CD8-positive, alpha-beta memory T cell (primary cell): ENCODE measurements at regions not wholly inside any gene's neighbourhood (a gene's known extent, or its start where the extent isn't known, plus 50 kb on each side); places are given as distances from the start of the nearest gene placed in this dataset.

Experiments used
- CTCF ChIA-PET: fragments of 350-600 bp; sonication (Branson Sonifier 250); formaldehyde crosslinking; loops from one replicate; lab custom pipeline; 2021; ENCODE audit warnings: antibody characterized with exemption; lab: Charles Lee
- POLR2A ChIA-PET: fragments of 350-600 bp; sonication (Branson Sonifier 250); formaldehyde crosslinking; loops from one replicate; lab custom pipeline; 2021; ENCODE audit warnings: antibody characterized with exemption; lab: Charles Lee
- DNase-seq, 5 donors: peaks; one replicate each; pipeline versions ENCODE4 v3.0.0 to v3.0.0-alpha.2; 2020 to 2022; ENCODE audit warnings: mixed read lengths in 1 of 5
- H3K27ac ChIP-seq: one replicate; pipeline ENCODE4 v1.7.0; 2013; ENCODE audit warnings: low read depth, mild to moderate bottlenecking, low read length, moderate library complexity
- H3K27me3 ChIP-seq: 2 replicates; pipeline ENCODE4 v1.7.0; 2013; ENCODE audit warnings: low read length, mild to moderate bottlenecking; ENCODE audit not compliant: insufficient read depth, poor library complexity, severe bottlenecking
- H3K36me3 ChIP-seq: 2 replicates; pipeline ENCODE4 v1.7.0; 2013; ENCODE audit warnings: mild to moderate bottlenecking, low read length, moderate library complexity; ENCODE audit not compliant: insufficient read depth
- H3K4me1 ChIP-seq: 2 replicates; pipeline ENCODE4 v1.7.0; 2013; ENCODE audit warnings: mild to moderate bottlenecking, low read length, moderate library complexity; ENCODE audit not compliant: insufficient read depth
- H3K4me3 ChIP-seq: 2 replicates; pipeline ENCODE4 v1.7.0; 2013; ENCODE audit warnings: mild to moderate bottlenecking, low read length
- H3K9me3 ChIP-seq: 2 replicates; pipeline ENCODE4 v1.7.0; 2013; ENCODE audit warnings: mild to moderate bottlenecking, low read length
- H3K27ac Mint-ChIP-seq, 8 donors: one replicate each; pipeline ENCODE4 v1.8.0; 2020 to 2021; ENCODE audit warnings: mixed read lengths in 8 of 8, mild to moderate bottlenecking in 6 of 8, inconsistent platforms in 3 of 8, moderate library complexity in 3 of 8
- H3K27me3 Mint-ChIP-seq, 2 donors: one replicate each; pipeline ENCODE4 v1.8.0; 2020 to 2021; ENCODE audit warnings: mixed read lengths in 2 of 2, mild to moderate bottlenecking in 1 of 2, moderate library complexity in 1 of 2
- H3K36me3 Mint-ChIP-seq, 3 donors: one replicate each; pipeline ENCODE4 v1.8.0; 2020 to 2021; ENCODE audit warnings: mixed read lengths in 3 of 3, inconsistent platforms in 1 of 3, mild to moderate bottlenecking in 1 of 3
- H3K4me1 Mint-ChIP-seq, 3 donors: one replicate each; pipeline ENCODE4 v1.8.0; 2020 to 2021; ENCODE audit warnings: mixed read lengths in 3 of 3, inconsistent platforms in 1 of 3, mild to moderate bottlenecking in 1 of 3
- H3K4me3 Mint-ChIP-seq, 7 donors: one replicate each; pipeline ENCODE4 v1.8.0; 2020 to 2021; ENCODE audit warnings: mixed read lengths in 7 of 7, mild to moderate bottlenecking in 6 of 7, moderate library complexity in 4 of 7, inconsistent platforms in 2 of 7
- H3K9me3 Mint-ChIP-seq, 5 donors: one replicate each; pipeline ENCODE4 v1.8.0; 2020 to 2022; ENCODE audit warnings: mixed read lengths in 5 of 5, mild to moderate bottlenecking in 3 of 5, moderate library complexity in 2 of 5, inconsistent platforms in 1 of 5

- Histone ChIP-seq H3K27me3 (no peaks in the 10 kb centered on the region), H3K27ac (no peak overlapping the region), H3K36me3 (no peaks in the 10 kb centered on the region), H3K4me3 (no peak overlapping the region), H3K9me3 (no peaks in the 10 kb centered on the region), H3K4me1 (no peaks in the 10 kb centered on the region)
- POLR2A ChIA-PET = no interaction called here
- Mint-ChIP-seq H3K4me1 (peaks cover 0 to 9% (median 6%) of the 10 kb centered on the region in 3 donors), H3K36me3 (peaks cover 0 to 2% (median 0%) of the 10 kb centered on the region in 3 donors), H3K27me3 (peaks cover 6 to 14% of the 10 kb centered on the region in 2 donors), H3K27ac (no peak overlapping the region), H3K4me3 (no peak overlapping the region), H3K9me3 (no peaks in the 10 kb centered on the region)
- CTCF ChIA-PET = interaction anchor here (0.9 kb wide), 1 partner anchor 18 kb away, joined by 3 read pairs; no protein-coding TSS in a partner anchor
- DNase-seq = no peak
Measured at GRCh38 chr7:106402898-106403297, 118.1 kb upstream of the NAMPT start.

- no peak overlapping the region for H3K27ac ChIP-seq
- H3K4me1 ChIP-seq = no peaks in the 10 kb centered on the region
- ChIA-PET POLR2A (no interaction called here), CTCF (interaction anchor here (1.8 kb wide), 1 partner anchor 224 kb away, joined by 4 read pairs; no protein-coding TSS in a partner anchor)
- no peaks in the 10 kb centered on the region for H3K36me3 ChIP-seq
- H3K36me3 Mint-ChIP-seq = peaks cover 0 to 2% (median 0%) of the 10 kb centered on the region in 3 donors
- no peak for DNase-seq
- H3K27ac Mint-ChIP-seq = no peak overlapping the region
- H3K27me3 Mint-ChIP-seq = peaks cover 8 to 22% of the 10 kb centered on the region in 2 donors
- H3K27me3 ChIP-seq = no peaks in the 10 kb centered on the region
- no peak overlapping the region for H3K4me3 Mint-ChIP-seq
- no peaks in the 10 kb centered on the region for H3K9me3 ChIP-seq
- H3K9me3 Mint-ChIP-seq = no peaks in the 10 kb centered on the region
- H3K4me1 Mint-ChIP-seq = peaks cover 0 to 7% (median 4%) of the 10 kb centered on the region in 3 donors
- H3K4me3 ChIP-seq = no peak overlapping the region
Measured at GRCh38 chr7:106400923-106401322, 116.1 kb upstream of the NAMPT start.

GRCh38 chr7:106398786-106399185 lies 114.0 kb upstream of the NAMPT start:
- no peak overlapping the region for H3K27ac ChIP-seq
- H3K36me3 ChIP-seq = no peaks in the 10 kb centered on the region
- H3K9me3 ChIP-seq = no peaks in the 10 kb centered on the region
- CTCF ChIA-PET = no interaction called here
- Mint-ChIP-seq H3K9me3 (no peaks in the 10 kb centered on the region), H3K27ac (no peak overlapping the region), H3K4me1 (no peaks in the 10 kb centered on the region), H3K27me3 (peaks cover 10 to 44% of the 10 kb centered on the region in 2 donors), H3K36me3 (no peaks in the 10 kb centered on the region), H3K4me3 (no peak overlapping the region)
- POLR2A ChIA-PET = no interaction called here
- no peak for DNase-seq
- H3K4me3 ChIP-seq = no peak overlapping the region
- no peaks in the 10 kb centered on the region for H3K27me3 ChIP-seq
- no peaks in the 10 kb centered on the region for H3K4me1 ChIP-seq

- ChIA-PET POLR2A (no interaction called here), CTCF (no interaction called here)
- H3K36me3 Mint-ChIP-seq = no peaks in the 10 kb centered on the region
- Histone ChIP-seq H3K4me3 (no peak overlapping the region), H3K36me3 (no peaks in the 10 kb centered on the region), H3K4me1 (no peaks in the 10 kb centered on the region), H3K27ac (no peak overlapping the region), H3K27me3 (no peaks in the 10 kb centered on the region), H3K9me3 (no peaks in the 10 kb centered on the region)
- H3K4me1 Mint-ChIP-seq = no peaks in the 10 kb centered on the region
- no peak overlapping the region for H3K27ac Mint-ChIP-seq
- no peak for DNase-seq
- no peaks in the 10 kb centered on the region for H3K9me3 Mint-ChIP-seq
- no peak overlapping the region for H3K4me3 Mint-ChIP-seq
- peaks cover 10 to 45% of the 10 kb centered on the region in 2 donors for H3K27me3 Mint-ChIP-seq
Measured at GRCh38 chr7:106397994-106398393, 113.2 kb upstream of the NAMPT start.

GRCh38 chr7:106394526-106394925 lies 109.7 kb upstream of the NAMPT start:
- ChIA-PET POLR2A (no interaction called here), CTCF (no interaction called here)
- Histone ChIP-seq H3K27me3 (no peaks in the 10 kb centered on the region), H3K36me3 (no peaks in the 10 kb centered on the region), H3K27ac (no peak overlapping the region), H3K9me3 (no peaks in the 10 kb centered on the region), H3K4me3 (no peak overlapping the region), H3K4me1 (no peaks in the 10 kb centered on the region)
- Mint-ChIP-seq H3K9me3 (no peaks in the 10 kb centered on the region), H3K4me3 (no peak overlapping the region), H3K27me3 (peaks cover 11 to 47% of the 10 kb centered on the region in 2 donors), H3K36me3 (no peaks in the 10 kb centered on the region), H3K27ac (no peak overlapping the region), H3K4me1 (no peaks in the 10 kb centered on the region)
- DNase-seq = no peak

- CTCF ChIA-PET = interaction anchor here (0.9 kb wide), 1 partner anchor 18 kb away, joined by 3 read pairs; no protein-coding TSS in a partner anchor
Measured at GRCh38 chr7:106393564-106394251, 108.9 kb upstream of the NAMPT start.

GRCh38 chr7:106392590-106392989 lies 107.8 kb upstream of the NAMPT start:
- no peaks in the 10 kb centered on the region for H3K9me3 ChIP-seq
- H3K27me3 Mint-ChIP-seq = peaks cover 6 to 42% of the 10 kb centered on the region in 2 donors
- H3K27ac Mint-ChIP-seq = peak overlapping the region in 1 of 8 donors; percentile 5
- no peaks in the 10 kb centered on the region for H3K36me3 ChIP-seq
- DNase-seq = no peak
- H3K4me3 Mint-ChIP-seq = no peak overlapping the region
- no peak overlapping the region for H3K27ac ChIP-seq
- H3K4me1 Mint-ChIP-seq = no peaks in the 10 kb centered on the region
- no peaks in the 10 kb centered on the region for H3K9me3 Mint-ChIP-seq
- no peaks in the 10 kb centered on the region for H3K36me3 Mint-ChIP-seq
- H3K27me3 ChIP-seq = no peaks in the 10 kb centered on the region
- H3K4me1 ChIP-seq = no peaks in the 10 kb centered on the region
- ChIA-PET CTCF (interaction anchor here (0.9 kb wide), 1 partner anchor 17 kb away, joined by 3 read pairs; no protein-coding TSS in a partner anchor), POLR2A (no interaction called here)
- H3K4me3 ChIP-seq = no peak overlapping the region

More at GRCh38 chr7:106393564-106394251, 108.9 kb upstream of the NAMPT start:
- no peaks in the 10 kb centered on the region for H3K4me1 ChIP-seq
- no peaks in the 10 kb centered on the region for H3K9me3 ChIP-seq
- DNase-seq = no peak
- Mint-ChIP-seq H3K4me3 (no peak overlapping the region), H3K27me3 (peaks cover 8 to 47% of the 10 kb centered on the region in 2 donors), H3K36me3 (no peaks in the 10 kb centered on the region), H3K27ac (no peak overlapping the region), H3K4me1 (no peaks in the 10 kb centered on the region), H3K9me3 (no peaks in the 10 kb centered on the region)
- H3K4me3 ChIP-seq = no peak overlapping the region
- POLR2A ChIA-PET = no interaction called here
- no peak overlapping the region for H3K27ac ChIP-seq
- H3K36me3 ChIP-seq = no peaks in the 10 kb centered on the region
- no peaks in the 10 kb centered on the region for H3K27me3 ChIP-seq

- no peaks in the 10 kb centered on the region for H3K9me3 Mint-ChIP-seq
- ChIA-PET POLR2A (no interaction called here), CTCF (no interaction called here)
- H3K36me3 Mint-ChIP-seq = no peaks in the 10 kb centered on the region
- Histone ChIP-seq H3K4me3 (no peak overlapping the region), H3K27me3 (no peaks in the 10 kb centered on the region), H3K4me1 (no peaks in the 10 kb centered on the region), H3K9me3 (no peaks in the 10 kb centered on the region), H3K36me3 (no peaks in the 10 kb centered on the region), H3K27ac (no peak overlapping the region)
- no peak for DNase-seq
- H3K27ac Mint-ChIP-seq = no peak overlapping the region
- no peak overlapping the region for H3K4me3 Mint-ChIP-seq
- H3K4me1 Mint-ChIP-seq = no peaks in the 10 kb centered on the region
- H3K27me3 Mint-ChIP-seq = peaks cover 4 to 37% of the 10 kb centered on the region in 2 donors
Measured at GRCh38 chr7:106392144-106392543, 107.4 kb upstream of the NAMPT start.
